ENCODE measurements at regions not wholly inside any gene's neighbourhood (a gene's known extent, or its start where the extent isn't known, plus 50 kb on each side); places are given as distances from the start of the nearest gene placed in this dataset.

- TF ChIP-seq, protein P1, sequence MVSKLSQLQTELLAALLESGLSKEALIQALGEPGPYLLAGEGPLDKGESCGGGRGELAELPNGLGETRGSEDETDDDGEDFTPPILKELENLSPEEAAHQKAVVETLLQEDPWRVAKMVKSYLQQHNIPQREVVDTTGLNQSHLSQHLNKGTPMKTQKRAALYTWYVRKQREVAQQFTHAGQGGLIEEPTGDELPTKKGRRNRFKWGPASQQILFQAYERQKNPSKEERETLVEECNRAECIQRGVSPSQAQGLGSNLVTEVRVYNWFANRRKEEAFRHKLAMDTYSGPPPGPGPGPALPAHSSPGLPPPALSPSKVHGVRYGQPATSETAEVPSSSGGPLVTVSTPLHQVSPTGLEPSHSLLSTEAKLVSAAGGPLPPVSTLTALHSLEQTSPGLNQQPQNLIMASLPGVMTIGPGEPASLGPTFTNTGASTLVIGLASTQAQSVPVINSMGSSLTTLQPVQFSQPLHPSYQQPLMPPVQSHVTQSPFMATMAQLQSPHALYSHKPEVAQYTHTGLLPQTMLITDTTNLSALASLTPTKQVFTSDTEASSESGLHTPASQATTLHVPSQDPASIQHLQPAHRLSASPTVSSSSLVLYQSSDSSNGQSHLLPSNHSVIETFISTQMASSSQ (IDR thresholded peaks at IDR 0.05; ENCODE audit: low read depth), result no peak
- TF ChIP-seq, protein P1 (CRISPR knock-in tag; IDR thresholded peaks at IDR 0.05; ENCODE audit: borderline replicate concordance), result no peak
- TF ChIP-seq MLXIP (CRISPR knock-in tag; IDR thresholded peaks at IDR 0.05; ENCODE audit: borderline replicate concordance) (no peak), NFAT5 (CRISPR knock-in tag; IDR thresholded peaks at IDR 0.05) (no peak), HES4 (CRISPR knock-in tag; IDR thresholded peaks at IDR 0.05; ENCODE audit: borderline replicate concordance) (no peak), ZNF550 (CRISPR knock-in tag; IDR thresholded peaks at IDR 0.05; ENCODE audit: borderline replicate concordance) (no peak), TCF7L2 (IDR thresholded peaks at IDR 0.05; ENCODE audit: low read depth, low read length) (no peak)
- TF ChIP-seq, protein P2, sequence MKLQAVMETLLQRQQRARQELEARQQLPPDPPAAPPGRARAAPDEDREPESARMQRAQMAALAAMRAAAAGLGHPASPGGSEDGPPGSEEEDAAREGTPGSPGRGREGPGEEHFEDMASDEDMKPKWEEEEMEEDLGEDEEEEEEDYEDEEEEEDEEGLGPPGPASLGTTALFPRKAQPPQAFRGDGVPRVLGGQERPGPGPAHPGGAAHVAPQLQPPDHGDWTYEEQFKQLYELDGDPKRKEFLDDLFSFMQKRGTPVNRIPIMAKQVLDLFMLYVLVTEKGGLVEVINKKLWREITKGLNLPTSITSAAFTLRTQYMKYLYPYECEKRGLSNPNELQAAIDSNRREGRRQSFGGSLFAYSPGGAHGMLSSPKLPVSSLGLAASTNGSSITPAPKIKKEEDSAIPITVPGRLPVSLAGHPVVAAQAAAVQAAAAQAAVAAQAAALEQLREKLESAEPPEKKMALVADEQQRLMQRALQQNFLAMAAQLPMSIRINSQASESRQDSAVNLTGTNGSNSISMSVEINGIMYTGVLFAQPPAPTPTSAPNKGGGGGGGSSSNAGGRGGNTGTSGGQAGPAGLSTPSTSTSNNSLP (IDR thresholded peaks at IDR 0.05; ENCODE audit: low read depth, low read length), result no peak
Measured at GRCh38 chr2:120814352-120814751, 78.7 kb downstream of the GLI2 start (continued).

All from HepG2 (cell line).